NCI-H2029 treated with DMSO at 0.1 percent for 48 hours (cell line): ENCODE measurements at regions not wholly inside any gene's neighbourhood (a gene's known extent, or its start where the extent isn't known, plus 50 kb on each side); places are given as distances from the start of the nearest gene placed in this dataset.
"Not testable (repeated sequence)": the region's sequence is repeated elsewhere in the genome, so short reads cannot be mapped to it uniquely, and the experiment has no call there.

Source experiments
- DNase-seq: peaks from one replicate; lab custom pipeline; 2025; lab: John Stamatoyannopoulos, UW

- DNase-seq = no peak
These were observed 583.7 kb downstream of the ADCYAP1 start for GRCh38 chr18:1488394-1488793.

DNA sequence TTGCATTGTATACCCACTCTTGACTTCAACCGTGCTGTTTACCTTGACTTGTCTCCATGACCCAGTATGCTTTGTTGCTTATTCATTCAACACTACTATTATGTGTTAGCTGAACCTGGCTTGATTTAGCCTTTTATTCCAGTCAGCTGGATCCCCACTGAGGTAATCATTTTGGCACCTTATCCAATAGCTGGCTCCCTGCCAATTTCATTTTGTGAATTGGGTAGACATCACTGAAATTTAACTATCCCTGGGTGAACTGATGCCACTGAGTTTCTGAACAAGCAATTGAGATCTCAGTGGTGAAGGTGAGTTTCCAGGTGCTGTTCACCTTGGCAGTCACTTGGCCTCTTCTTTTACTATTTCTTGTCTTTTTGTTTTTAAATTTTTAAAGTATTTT lies 584.3 kb downstream of the ADCYAP1 start:
- peak; percentile 80 for DNase-seq

- DNase-seq = no peak
These were observed 590.7 kb downstream of the ADCYAP1 start for GRCh38 chr18:1495387-1495786.

GRCh38 chr18:1496096-1496495 lies 591.4 kb downstream of the ADCYAP1 start:
- DNase-seq = no peak

- no peak for DNase-seq
These were observed 593.5 kb downstream of the ADCYAP1 start for GRCh38 chr18:1498216-1498615.

GRCh38 chr18:1499265-1499664 lies 594.6 kb downstream of the ADCYAP1 start:
- no peak for DNase-seq

DNA sequence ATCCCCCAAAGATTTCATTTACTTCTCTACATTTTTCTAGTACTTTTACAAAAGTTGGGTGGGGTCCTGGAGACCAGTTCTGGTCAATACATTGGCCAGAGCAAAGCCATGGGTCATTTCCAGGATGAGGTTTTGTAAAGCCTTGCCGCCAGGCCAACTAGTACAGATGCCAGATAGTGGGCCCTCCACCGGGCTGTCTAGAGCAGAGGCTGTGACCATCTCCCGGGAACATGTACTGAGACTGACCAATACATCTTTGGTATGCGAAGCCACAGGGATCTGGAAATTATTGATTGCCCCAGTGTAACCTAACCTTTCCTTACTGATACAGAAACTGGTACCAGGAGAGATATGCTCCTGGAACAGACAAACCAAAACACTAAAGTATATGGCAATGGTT lies 599.2 kb downstream of the ADCYAP1 start:
- no peak for DNase-seq

DNA sequence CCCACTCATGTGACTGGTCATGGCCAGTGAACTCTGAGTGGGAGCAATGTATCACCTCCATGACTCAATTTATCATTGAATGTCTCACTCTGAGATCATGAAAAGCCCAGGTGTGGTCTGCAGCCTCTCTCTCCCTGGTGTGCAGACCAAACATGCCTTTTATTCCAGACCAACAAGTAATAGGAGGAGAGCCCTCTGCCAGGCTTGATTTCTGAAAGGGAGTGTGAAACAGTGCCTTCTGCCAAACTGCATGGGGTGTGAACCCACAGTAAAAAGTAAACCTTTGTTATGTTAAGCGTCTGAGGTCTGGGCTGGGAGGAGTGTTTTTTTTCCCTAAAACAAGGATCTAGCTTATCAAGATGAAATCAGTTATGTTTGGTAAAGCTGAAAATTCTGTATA lies 601.2 kb downstream of the ADCYAP1 start:
- DNase-seq = no peak

DNA sequence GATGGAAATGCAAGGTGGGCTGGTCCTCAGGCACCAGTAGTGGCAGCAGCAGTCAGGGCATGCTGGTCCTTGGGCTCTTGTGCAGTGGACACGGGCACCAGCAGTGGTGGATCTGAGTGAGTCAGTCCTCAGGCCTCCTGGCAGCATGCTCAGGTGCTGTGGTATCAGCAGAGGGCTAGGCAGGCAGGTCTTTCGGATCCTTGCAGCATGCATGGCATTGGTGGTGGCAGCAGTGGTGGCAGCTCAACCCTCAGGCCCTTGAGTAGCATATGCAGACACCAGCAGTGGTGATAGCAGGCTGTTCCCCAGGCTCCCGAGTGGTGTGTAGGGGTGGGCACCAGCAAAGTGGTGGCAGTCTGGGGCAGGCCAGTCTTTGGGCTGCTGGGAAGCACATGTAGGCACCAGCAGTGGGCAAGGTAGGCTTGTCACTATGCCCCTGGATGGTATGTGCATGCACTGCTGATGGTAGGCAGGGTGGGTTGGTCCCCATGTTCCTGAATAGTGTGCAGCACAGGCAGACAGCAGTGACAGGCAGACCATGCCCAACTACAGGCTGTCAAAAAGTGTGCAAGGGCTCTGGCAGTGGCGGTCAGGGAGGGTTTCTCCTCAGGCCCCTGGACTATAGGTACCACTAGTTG lies 606.0 kb downstream of the ADCYAP1 start:
- DNase-seq = no peak

DNA sequence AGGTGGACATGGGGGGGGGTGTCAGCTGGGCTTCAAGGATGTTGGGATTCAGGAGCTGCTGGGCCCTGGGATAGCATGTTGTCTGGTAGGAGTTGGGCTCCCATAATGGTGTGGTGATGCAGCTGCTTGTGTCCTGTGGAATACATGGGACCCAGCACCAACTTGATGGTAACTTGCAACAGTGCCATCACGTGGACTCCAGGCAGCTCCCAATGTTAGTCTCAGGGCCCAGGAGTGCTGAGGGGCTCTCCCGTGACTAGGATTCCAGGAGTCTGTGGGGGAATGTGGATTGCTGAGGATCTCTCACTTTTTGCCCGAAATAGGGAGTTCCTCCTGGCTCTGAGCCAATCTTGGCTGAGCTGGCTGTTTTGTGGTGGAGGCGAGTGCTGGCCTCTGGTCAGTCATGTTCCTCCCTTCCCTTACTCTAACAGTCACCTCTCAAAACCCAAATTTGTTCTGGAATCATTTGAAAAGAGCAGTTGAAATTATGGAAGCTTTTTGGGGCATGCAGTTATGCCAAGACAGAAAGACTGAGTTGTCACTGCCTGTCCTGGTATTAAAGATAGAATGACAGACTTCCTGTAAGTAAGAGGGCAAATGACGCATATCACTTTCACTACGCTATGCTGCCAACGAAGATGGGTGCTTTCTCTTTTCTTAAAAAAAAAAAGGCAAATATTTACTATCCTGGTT lies 607.1 kb downstream of the ADCYAP1 start:
- DNase-seq = peak; percentile 20

DNA sequence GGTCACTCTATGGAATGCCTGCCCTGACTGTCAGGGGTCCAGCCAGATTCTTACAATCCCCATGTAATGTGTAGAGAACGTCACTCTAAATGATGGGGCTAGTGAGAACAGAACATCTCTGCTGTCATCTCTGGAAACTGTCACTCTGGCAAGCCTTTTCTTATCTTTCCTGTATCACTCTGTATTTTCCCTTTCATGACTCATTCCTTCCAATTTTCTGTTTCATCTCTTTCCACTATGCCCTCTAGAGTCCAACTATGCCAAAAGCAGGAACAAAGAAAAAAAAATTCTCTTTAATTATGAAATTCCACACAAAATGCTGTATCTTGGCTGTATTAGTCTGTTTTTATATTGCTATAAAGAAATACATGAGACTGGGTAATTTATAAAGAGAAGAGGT lies 608.8 kb downstream of the ADCYAP1 start:
- DNase-seq = no peak

- not testable (repeated sequence) for DNase-seq
These were observed 617.0 kb downstream of the ADCYAP1 start for GRCh38 chr18:1521588-1522248.

DNA sequence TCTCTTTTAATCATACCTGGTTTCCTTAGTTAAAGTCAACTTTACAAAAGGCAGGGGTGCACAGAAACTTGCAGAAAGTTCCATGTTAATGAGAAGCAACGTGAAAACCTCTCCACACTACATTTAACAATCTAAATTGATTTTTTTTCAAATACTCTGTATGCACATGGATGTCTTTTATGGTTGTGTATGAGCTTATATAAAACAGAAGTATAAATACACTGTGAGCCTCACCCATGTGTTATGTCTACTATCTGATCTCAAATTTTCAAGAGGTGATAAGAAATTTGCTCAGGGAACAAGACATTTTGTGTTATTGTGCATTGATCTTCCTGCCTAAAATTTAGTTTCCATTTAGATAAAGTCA lies 617.6 kb downstream of the ADCYAP1 start:
- DNase-seq = no peak

DNA sequence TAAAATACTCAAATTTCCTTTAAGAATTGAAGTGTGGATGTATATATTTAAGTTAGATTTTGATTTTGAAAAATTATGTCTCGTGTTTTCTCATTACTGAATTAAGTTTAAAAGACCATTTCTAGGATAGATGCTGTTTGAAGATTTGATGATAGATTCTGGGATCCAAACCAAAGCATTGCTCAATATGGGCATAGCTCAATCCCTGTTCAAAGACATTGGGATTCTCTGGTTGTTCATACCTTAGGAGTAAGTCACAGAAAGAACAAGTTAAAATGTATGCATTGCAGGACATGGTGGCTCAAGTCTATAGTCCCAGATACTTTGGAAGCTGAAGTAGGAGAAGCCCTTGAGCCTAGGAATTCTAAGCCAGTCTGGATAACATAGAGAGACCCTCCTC lies 622.3 kb downstream of the ADCYAP1 start:
- DNase-seq = no peak

DNA sequence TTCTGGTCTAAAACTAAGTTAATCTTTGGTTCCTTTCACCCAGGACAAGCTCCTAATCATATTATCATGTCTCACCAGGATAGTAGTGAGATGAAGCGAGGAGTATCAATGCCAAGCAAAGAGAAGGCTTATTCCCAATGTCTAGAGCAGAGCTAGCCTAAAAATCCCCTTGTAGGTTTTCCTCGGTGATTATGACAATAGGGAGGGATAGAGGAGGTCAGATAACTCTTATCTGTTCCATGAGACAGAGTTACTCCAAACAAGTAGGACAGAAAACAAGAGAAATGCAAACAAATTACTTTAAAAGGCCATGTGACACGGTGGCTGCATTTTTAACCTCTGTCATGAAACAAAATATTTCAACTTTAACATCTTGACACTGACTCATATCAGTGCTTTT lies 623.1 kb downstream of the ADCYAP1 start:
- DNase-seq = no peak

DNA sequence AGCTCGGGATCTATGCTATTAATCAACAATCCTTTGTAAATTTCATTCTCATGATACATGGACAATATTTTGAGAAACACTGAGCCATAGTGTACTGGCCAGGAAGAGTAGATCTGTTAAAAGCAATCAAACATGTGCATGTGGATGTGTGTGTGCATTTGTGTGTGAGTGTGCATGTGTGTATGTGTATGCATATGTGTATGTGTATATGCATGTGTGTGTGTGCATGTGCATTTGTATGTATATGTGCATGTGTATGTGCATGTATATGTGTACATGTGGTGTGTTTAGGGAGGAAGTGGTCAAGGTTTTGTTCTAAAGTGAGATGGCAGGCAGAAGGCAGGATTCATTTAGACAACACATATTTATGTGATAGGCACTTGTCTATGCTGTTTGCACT lies 623.8 kb downstream of the ADCYAP1 start:
- DNase-seq = no peak

- no peak for DNase-seq
These were observed 624.4 kb downstream of the ADCYAP1 start for GRCh38 chr18:1528964-1529509.

DNA sequence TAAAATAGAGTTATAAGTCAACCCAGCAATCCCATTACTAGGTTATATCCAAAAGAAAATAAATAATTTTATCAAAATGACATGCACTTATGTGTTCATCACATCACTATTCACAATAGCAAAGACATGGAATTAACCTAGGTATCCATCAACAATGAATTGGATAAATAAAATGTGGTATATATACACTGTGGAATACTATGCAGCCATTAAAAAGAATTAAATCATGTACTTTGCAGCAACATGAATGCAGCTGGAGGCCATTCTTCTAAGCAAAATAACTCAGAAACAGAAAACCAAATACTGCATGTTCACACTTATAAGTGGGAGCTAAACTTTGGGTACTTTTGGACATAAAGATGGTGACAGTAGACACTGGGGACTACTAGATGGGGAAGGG lies 626.0 kb downstream of the ADCYAP1 start:
- DNase-seq = no peak

DNA sequence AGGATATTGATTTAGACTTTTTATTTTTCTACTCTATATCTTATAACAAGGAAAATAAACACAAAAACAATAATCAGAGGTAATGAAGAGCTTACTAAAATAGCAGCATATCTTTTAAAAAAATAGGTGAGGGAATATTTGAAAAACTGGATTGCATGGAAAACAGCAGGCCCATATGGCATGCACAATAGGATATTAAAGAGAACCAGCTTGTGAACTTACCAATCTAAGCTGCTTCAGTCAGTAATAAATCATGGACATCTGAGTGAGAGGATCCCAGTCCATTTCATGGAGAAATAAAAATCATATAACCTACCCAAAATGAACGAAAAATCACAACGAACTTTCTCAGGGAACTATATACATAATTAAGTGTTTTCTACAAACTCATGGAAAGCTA lies 634.6 kb downstream of the ADCYAP1 start:
- no peak for DNase-seq

DNA sequence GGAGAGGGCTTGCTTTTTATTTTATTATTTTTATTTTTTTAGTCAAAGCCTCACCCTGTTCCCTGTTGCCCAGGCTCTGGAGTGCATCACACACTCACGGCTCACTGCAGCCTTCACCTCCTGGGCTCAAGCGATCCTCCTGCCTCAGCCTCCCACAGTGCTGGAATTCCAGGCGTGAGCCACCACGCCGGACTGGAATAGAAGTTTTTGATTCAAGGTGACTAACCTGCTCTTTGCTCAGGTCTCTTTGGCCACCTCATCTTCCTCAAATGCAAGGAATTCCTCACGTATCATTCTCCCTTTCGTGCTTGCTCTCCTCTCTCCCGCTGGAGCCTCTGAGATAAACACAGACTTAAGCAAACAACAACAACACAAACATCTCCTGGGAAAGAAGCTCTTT lies 636.8 kb downstream of the ADCYAP1 start:
- DNase-seq = no peak

DNA sequence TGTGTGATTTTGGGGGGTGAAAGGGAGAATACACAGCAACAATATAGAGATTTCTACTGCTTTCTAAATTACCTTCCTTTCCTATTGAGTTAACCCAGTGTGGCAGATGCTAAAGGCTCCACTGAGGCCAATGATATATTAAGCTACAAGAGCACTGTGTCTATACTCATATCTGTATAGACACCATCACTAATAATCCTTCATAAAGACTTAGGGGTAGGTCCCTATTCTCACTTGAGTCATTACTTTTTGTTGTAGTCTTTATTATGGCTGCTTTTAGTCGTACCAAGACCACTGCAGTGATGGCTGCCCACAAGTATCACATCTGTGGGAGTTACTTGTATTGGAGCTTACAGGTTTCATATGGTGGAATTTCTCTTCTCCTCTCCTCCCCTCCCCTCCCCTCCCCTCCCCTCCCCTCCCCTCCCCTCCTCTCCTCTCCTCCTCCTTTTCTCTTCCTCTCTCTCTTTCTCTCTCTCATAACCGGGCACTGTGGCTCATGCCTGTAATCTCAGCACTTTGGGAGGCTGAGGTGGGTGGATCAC lies 637.6 kb downstream of the ADCYAP1 start:
- DNase-seq = no peak

- no peak for DNase-seq
These were observed 639.3 kb downstream of the ADCYAP1 start for GRCh38 chr18:1544016-1544415.

DNA sequence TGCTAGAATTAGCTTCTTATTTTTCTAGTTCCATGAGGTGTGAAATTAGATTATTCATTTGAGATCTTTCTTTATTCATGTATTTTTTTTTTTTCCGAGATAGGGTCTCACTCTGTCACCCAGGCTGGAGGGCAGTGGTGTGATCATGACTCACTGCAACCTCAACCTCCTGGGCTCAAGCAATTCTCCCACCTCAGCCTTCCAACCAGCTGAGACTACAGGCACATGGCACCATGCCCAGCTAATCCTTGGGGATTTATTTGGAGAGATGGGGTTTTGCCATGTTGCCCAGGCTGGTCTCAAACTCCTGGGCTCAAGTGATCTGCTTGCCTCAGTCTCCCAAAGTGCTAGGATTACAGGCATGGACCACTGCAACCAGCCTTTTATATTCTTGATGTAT lies 653.0 kb downstream of the ADCYAP1 start:
- DNase-seq = not testable (repeated sequence)
